Stimulated activated CD4-positive, alpha-beta T cell treated with anti-CD3 and anti-CD28 coated beads, Interleukin-4, amount 100 ng/mL, for 1 hour (primary cell): ENCODE measurements at regions not wholly inside any gene's neighbourhood (a gene's known extent, or its start where the extent isn't known, plus 50 kb on each side); places are given as distances from the start of the nearest gene placed in this dataset.

Experiments
- DNase-seq: peaks from one replicate; pipeline ENCODE4 v3.0.0-alpha.2; 2020

DNA sequence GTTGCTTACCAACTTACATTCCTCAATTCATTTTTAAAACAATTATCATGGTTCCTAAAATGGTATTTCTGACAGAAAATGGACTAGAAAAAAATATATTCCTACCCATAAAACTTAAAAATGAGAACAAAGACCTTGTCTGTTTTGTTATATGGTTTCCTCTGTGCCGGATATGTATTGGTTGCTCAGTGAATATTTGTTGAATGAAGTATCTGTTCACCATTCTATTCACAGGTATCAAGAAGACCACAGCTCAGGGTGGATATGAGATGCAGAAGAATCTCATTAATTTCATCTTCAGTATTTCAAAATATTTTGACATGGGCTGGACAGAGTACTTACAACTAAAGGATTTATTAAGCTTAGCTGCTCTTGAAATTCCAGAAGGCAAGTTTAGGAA is 58.1 kb downstream of the TUSC7 start:
- DNase-seq = no peak

DNA sequence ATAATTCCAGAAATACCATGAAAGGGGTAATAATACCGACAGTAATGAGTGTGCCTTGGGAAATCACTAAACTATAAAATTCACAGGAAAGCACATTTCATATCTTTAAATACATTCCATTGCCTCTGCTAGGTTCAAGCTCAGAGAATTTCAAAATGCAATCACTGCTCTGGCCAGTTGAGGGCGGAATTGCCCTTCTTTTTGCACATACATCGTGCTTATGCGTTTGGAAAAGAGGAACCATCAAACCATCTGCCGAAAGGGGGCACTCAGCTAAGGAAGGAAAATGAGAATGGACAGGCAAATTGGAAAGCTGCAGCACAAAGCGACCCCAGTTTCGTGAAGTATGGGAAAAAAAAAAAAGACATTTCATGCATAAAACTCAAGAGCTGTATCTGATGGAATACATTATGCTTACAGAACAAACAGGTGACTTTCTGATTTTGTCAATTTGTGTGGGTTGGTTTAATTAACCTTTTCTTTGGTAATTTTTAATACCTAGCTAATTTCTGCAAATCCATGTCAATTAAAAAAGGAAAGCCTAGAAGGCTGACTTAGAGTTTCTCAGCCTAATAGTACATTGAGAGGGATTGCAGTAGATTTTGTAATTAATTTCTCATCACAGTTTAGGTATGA is 61.4 kb downstream of the TUSC7 start:
- peak; percentile 2 for DNase-seq

DNA sequence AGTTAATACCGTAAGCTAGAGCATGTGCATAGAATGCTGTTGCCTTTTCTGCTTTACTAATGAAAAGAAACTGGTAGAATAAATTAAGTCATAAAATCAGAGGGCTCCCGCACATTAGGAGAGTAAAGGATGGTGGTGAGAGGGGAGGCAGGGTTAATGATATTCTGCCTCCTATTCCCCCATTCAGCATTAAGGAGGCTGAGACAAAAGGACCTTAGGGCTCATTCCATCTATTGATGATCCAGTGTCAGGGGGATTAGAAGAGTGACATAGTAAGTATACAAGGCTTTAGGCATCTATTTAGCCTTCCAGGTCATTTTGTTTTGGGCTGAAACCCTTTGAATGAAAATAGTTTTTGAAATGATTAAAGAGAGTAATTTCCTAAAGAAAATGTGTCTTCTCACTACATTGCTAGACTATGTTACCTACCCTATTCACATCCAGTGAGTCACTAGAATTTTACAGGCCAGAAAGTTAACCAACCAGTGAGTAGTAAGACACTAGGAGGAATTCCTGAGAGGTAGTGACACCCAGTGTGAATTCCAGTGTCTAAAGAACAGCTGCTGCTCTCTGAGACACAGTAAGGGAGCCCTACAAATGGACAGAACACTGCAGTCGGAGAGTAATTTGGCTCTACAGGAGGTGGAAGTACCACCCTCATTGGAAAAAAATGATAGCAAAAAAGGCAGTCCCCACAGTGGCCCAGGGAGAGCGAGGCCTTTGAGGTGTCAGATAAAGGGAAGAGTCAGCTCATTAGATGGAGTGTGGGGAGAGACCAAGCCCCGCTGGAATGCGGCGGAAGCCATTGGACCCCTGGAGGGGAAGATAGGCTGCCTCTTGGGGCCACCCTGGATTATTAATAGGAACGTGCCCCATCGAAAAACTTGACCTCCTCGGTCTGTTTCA is 67.6 kb downstream of the TUSC7 start:
- DNase-seq = no peak

DNA sequence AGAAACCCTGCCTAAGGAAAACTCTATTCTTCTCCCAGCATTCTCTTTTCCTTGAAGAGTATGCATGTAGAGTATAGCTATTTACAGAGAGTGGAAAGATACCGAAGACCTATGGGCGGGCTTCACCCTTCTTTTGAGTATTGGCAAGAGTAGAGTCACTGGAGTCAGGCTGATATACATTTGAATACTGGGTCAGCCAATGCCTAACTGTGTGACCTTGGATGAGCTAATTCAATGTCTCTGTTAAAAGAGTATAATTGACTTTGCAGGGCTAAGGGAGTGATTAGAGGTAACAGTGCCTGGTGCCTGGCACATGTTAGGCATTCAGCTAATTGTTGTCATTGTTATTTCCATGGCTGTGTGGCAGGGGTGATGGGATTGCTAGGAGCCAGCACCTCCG is 75.6 kb downstream of the TUSC7 start:
- no peak for DNase-seq

DNA sequence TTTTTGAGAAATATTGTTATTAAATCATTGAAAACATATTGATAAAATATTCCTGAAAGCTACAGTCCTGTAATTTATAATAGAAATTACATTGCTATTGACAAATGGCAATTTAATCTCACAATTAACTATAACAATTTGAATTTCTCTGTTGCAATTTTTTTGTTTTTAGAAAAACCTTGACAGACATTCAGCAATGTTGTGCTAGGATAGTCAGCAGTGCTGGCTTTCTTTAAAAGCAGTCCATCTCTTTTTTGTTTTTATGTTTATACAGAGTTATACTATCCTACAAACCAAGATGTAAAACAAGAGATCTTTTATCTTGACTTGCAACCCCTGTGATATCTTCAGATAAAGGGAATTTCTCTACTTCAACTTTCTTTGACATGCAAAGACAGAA is 93.1 kb downstream of the TUSC7 start:
- no peak for DNase-seq

DNA sequence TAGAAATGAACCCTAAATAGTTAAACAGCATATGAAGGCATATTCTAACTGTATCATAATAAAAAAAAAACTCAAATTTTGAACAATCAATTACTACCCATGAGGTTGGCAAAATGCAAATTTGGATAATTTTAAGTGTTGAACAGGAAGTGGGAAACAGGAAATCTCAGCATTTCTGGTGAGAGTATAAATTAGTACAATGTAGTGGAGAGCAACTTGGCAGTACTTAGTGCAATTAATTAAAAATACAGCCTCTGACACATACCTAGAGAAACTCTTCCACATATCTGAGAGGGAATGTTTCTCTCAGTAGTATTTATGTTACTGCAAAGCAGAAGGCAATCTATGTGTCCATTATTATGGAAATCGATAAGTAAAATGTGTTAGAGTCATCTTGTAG is 96.8 kb downstream of the TUSC7 start:
- DNase-seq = no peak

DNA sequence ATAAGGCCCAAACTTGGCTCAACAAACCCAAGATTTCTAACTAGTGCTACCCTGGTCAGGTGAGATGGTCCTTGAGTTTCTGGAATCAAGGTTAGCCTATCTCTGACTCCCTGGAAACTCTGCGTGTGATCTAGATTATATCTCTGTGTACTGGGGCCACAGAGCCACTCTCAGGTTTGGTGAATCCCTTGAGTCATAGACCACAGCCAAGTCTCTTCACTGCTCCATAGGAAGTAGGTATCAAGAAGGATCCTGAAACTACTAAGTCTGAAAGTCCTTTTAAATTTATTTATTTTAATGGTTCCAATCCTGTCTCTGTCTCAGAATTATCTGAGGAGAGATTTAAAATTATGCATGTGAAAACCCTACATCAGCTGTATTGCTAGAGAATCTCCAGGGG is 99.1 kb downstream of the TUSC7 start:
- no peak for DNase-seq

DNA sequence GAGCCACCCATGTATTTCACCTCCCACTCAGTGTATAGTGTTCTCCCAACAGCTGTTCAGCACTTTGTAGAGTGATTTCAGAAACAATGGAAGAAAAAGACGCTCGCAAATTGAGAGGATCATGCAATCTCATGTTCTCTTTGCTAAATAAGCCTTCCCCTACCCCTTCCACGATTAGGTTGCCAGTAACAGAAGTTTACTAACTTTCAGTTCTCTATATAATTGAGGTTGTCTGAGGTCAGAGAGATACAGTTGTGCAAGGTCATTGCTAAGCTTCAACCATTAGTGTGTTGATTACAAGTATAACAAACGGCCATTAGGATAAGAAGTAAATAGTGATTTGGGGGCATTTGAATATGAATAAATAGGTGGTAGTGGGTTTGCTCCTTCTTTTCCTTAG is 99.6 kb downstream of the TUSC7 start:
- no peak for DNase-seq

DNA sequence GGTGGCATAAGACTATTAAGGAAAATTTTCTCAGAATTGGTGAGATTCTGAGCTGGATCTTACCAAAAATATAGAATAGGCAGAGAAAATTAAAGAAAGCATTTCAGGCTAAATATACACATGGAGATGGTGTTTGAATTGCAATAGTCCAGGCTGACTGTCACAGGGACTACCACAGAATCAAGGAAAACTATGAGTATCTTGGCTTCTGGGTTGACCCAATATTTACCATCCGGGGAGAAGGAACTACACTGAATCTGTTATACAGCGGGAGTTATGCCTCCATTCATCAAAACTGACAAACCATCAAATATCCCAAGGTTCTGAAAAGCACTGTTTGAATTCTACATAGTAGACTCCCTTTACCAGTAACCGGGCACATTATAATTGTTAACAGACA is 102.2 kb downstream of the TUSC7 start:
- no peak for DNase-seq

DNA sequence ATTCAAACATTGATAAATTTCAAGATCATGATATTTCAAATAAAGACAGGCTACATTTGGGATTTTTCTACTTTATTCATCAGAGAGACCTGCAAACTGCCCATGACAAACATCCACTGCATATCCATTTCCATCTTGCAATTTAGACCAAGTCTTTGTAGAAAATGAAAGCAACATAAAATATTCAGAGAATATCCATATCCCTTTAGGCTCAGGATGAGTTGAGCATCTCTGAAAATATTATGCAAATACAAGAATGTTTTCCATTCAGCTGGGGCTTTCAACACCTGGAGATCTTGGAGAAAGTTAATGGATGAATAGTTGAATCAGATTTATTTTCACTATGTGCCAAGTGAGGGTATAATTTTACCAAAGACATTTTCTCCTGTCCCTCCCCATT is 103.4 kb downstream of the TUSC7 start:
- DNase-seq = no peak

DNA sequence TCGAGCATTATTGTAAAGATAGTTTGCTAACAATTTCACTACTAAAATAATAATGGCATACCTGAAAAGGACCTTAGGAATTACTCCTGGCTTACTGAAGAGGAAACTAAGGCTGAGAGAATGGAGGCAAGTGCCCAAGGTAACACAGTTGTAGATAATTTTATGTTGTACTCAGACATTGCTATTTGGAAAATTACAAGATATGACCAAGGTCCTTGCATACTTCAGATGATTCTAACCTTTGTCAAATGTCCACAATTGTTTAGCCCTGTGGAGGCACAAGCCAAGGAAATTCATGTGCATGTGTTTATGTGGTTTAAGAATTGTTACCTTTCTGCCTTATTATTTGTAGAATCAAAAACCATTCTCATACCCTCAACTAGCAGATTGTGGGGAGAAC is 105.7 kb downstream of the TUSC7 start:
- DNase-seq = no peak

DNA sequence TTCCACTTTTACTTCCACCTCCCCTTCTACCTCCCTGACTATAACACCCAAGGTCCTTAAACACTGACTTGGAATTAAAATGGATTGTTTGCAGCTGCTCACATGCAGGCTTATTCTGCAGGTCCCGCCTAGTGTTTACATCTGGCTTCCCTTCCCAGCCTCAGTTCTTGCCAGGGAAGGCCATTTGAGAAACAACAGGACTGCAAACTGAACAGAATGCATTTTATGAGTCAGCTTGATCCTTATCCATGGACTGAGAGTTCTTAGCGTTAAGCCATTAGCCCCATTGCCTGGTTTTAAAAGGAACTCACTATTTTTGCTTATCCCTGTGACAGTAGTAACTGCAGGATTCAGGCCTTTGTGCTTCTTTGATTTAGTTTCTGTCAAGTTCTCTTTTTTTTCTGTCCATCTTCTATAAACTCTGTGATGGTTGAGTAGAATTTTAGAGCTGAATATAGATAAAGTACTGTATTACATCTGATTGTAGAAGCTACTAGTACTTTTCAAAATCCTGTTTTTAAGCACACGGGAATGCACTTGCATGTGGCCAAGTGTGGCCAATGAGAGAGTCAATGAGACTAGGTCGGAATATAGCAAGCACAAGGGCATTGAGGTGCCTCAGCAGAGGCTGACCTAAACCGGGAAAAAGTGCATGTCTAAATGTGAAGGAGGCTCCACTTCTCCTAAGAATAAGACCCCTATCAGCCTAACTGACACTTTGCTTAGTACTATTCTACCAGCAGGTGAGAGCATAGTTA is 106.4 kb downstream of the TUSC7 start:
- DNase-seq = no peak

DNA sequence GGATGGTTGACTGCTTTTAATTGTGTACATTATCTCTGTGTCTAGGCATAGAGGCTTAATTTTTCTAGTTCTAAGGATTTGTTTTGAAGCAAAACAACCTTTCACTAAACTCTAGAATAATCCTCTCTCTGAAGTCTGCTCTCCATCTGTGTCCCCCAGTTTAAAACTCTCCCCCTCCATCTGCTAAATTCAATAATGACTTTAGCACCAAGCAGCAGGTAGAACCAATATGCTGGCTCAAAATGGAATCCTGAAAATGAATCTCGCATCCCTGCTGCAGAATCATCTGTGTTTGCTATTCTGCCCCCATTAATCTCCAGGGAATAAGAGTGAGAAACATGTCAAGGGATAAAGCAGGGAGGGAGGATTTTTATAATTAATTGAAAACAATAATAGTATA is 111.8 kb downstream of the TUSC7 start:
- DNase-seq = no peak

DNA sequence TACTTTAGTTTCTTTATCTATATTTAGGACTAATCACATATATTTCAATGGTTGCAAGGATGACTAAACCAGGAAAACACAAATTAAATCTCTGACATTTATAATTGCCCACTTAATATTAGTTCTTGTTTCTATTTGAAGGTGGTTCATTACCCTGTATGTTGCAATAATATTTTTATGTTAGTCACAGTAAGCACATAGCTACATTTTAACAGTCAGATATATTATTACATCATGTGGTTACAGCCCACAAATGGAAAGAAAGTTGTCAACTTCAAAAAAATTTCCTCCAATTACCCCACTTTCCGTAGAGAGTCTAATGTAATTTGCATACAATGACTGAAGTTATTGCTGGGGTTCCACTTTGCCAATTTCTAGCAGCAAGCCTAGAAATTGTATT is 114.6 kb downstream of the TUSC7 start:
- no peak for DNase-seq

DNA sequence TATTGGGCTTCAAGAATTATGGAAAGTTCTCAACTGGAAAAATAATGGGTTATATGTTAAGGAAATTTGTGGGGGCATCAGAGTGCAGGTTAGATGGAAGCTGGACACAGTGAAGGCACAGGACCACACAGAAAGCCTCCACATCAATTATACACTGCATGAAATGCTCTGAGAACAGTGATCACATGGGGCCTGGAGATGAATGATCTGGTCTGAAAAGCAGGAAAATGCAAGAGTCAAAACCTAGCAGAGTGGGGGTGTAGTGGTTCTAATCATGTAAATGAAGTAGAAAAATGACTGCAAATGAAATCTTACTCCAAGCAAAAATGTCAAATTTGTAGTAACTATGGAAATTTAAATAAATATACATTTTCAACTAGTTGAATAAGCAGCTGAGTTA is 123.6 kb downstream of the TUSC7 start:
- DNase-seq = no peak

DNA sequence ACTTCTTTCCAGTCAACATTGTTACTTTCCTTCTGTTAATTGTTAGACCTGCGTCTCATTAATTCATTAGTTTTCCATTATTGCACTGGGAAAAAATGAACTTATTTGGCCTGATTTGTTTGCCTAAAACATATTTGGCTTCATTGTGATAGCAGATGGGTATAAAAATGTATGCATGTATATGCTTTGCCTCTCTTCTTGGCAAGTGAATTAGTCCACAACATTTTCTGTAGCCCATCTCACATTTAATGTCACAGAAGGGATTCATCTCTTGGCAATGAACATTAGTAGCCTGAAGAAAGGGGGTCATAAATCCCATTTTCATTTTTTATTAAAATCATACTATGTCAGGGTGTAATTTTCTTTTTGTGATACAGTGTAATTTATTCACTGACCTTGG is 125.2 kb downstream of the TUSC7 start:
- no peak for DNase-seq

DNA sequence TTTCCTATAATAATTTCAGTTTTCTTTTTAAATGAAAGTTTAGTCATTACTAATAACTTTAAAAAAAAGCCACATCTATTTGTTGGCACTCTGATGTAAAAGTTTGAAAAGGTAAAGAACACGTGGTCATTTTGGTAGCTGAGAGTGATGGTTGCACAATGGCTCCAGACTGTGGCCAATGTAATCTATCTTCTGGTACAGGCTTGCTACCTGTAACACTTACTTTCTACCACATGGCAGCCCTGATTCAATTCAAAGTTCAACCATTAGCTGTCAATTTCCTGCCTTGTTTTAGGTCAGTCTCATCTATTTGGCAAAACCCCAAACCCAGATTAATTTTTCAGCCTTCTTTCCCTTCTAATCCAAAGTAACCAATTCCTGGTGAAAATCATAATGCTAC is 126.1 kb downstream of the TUSC7 start:
- DNase-seq = no peak

DNA sequence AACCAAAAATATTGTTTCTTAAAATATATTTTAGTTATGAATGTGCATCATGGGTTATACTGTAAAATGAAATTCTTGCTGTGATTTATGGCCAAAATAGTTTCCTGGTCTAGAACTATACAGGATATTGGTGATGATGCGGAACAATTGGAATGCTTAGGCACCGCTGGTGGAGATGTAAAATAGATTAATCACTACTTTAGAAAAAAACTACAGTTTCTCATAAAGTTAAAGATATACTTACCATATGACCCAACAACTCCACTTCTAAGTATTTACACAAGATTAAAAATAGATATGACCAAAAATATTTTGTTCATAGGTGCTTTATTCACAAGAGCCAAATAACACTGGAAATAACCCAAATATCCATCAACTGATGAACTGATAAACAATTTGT is 126.7 kb downstream of the TUSC7 start:
- no peak for DNase-seq

DNA sequence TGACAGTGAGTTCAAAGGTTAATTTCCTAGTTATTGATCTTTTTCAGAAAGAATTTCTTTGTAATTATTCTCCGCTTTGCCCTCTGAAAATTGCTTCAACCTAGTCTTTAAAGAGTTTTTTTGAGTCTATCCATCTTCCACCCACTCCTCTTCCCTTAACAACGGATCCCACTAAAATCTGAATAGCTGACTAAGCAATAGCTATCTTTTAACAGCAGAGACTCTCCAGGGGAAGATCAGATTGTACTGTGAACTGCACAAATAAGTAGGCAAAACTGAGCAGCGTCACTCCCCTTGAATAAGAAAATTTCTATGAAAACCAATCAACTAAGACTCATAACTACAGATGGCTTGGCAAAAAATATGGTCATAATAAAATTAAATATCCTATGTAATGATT is 127.9 kb downstream of the TUSC7 start:
- DNase-seq = no peak

DNA sequence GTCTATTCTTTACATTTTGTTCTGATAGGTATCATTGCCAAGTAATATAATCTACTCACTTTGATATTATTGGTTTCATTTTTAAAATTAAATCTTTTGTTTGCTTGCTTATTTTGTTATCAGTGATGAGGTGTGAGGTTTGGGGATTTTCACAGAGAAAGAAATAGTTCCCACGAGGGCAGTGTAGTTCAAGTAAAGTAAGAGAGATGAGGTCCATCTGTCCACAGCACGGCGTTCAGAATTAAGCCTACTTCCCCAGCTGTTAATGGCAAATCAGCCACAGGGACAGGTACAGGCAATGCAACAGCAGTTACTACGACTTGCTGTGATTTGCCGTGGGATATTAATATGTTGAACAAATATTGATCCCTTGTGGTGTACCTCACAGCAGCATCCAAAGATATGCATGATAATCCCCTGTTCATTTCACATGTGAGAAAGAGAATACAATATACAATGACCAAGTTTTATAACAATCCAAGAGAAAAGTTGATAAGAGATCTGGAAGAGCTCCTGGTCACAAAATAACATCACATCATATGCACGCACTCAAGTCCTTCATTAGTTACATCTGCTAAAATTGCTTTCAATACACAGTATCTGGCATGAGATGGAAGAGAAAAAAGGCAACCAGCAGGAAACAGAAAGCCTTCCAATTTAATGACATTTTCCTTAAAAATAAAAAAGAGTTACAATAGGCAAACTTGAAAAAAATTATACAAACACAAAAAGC is 131.6 kb downstream of the TUSC7 start:
- DNase-seq = no peak

DNA sequence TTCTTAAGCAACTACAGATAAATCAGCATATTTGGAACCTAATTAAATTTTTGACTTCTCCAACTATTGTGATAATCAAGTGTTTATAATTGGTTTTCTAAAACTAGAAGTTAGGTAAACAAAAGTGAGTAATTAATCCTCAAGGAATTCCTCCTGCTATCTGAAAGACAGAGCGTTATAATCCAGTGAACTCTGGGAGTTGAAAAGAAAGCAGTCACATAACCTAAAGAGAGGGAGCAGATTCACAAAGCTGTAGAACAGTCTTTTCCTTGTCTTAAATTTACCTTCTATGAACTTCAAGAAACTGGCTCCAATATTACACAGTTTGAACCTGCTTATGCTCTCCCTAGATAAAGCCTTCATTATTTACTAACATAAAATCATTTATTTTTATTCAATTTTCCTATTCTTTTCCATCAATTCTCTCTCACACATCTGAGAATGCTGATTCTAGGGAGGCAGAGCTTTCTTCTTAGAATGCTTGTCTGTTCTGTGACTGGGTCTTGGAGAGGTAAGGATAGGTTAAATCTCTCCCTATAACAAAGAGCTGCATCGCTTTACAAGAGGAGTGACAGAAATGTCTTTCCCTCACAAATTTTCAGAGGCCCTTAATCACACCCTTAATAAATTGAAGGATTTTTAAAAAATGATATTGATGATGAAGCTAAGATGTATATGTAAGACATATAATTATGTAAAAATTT is 132.8 kb downstream of the TUSC7 start:
- no peak for DNase-seq

DNA sequence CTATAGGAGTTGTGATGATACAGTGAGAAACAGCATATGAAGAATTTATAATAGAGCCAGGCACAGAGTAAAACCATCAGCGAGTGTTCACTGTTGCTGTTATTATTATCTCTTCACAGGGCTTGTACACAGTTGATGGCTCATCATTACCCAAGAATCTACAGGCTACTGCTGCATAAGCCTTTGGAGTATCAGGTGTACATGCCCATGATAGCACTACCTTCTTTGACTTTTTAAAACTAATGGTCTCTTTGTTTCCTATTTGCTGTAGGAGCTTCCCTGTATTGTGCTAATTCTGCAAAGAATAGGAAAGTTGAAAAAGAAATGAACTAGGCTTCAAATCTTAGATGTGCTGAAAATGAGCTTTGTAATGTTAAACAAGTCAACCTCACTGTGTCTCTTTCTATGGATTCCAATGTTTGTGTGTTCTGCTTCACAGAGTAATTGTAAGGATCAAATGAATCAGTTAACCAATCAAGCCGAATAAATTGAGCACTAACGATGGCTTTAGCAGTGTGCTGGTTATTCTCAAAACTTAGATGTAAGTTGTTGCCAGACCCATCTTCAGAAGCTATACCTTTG is 138.8 kb downstream of the TUSC7 start:
- no peak for DNase-seq
